ENCODE measurements at regions not wholly inside any gene's neighbourhood (a gene's known extent, or its start where the extent isn't known, plus 50 kb on each side); places are given as distances from the start of the nearest gene placed in this dataset.
A peak's percentile ranks its signal among the peaks of the same experiment; 100 is the strongest.
"Not testable (repeated sequence)": the region's sequence is repeated elsewhere in the genome, so short reads cannot be mapped to it uniquely, and the experiment has no call there.

DNA sequence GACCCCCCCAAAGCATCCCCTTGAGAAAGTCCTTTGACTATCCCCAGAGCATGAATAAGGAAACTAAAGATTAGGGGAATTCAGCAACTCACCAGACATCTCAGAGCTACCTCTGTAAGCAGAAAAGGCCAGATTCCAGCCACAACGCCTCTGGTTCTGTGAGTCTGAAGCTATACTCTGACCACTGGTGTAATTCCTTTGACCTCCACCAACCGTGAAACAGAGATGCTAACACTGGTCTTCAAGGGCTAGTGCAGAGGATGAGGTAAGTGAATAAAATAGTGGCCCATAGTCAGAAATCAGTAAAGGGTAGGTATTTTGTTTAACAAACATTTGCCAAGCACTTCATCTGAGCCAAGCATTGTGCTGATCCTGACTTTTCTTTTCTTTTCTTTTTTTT lies 353.4 kb downstream of the NPIPA8 start:
- no peak for DNase-seq

DNA sequence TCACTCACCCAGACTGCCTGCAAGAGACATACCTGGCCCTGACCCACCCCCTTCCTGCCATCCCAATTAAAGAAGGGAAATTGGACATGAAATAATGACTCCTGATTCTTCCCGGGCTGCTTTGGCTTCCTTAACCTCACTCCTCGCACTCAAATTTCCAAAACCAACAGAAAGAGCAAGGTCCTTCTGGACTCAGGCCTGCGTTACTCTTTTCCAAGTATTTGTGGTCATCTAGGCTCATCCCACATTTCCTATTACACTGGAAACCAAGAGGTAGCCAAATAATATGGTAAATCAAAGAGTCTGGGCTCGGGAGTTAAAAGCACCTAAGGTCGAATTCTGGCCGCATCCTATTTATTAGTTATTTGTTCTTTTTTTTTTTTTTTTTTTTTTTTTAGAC lies 359.3 kb downstream of the NPIPA8 start:
- DNase-seq = no peak

DNA sequence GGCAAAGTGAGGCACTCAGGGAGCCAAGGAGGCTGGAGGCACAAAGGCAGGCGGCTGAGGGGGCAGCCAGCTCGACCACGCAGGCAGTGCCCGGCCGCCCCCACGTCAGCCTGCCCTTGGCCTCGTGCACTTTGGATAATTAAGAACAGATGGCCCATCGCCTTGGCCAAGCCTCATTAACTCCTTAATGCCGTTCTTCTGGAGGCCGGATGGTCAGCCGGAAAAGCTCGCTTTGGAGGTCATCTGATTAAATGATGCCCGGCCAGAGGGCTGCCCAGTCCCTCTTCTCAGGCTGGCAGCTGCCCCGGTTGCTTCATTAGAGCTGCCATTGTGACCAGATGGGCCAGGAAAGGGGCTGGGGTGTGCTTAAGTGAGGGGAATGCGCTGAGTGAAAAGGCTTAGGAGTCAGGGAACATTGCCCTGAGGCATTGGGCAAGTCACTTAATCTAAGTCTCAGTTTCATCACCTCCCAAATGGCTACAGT lies 364.0 kb downstream of the NPIPA8 start:
- DNase-seq = no peak

DNA sequence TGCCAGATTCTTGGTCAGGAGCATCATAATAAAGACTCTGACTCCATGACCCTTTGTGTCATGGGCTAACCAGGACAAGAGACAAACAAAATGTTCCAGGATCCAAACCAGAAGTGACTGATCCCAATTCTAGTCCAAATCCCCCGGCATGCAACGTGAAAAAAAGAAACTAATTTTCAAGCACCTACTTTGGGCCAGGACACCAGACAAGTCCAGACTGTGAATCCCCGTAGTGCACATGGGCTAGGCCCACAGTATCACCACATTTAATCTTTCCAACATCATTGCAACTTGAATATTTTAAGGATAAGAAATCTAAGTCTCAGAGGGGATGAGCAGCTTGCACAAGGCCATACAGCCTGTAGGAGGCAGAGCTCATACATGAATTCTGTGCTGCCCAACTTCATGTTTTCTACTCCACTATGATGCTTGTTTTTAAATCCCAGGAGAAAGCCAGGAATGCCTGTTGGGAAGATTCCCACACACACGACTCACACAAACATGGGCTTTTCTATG lies 365.7 kb downstream of the NPIPA8 start:
- DNase-seq = peak; percentile 67

DNA sequence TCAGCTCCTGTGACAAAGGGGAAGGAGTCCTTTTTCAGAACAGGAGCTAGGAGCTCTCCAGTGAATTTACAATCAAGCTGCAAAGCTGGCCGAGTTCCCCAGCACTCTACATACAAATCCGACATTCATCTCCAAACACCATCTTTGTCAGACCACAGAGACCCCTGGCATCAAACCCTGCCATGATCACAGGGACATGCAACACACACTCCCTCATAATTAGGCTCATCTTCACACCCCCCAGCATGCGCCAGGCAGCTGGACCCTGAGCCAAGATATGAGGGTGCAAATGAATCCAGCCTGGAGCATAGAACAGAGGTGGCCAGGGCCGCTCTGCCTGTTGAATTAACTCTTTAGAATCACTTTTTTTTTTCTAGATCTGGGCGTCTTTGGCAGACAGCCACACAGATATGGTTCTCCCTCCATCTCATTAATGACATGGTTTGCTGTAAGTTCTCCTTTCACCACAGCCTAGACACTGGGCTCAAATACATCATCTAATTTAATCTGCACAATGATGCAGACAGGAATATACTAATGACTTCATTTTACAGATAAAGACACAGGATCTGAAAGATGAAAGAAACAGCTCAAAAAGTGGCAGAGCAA lies 366.3 kb downstream of the NPIPA8 start:
- DNase-seq = no peak

DNA sequence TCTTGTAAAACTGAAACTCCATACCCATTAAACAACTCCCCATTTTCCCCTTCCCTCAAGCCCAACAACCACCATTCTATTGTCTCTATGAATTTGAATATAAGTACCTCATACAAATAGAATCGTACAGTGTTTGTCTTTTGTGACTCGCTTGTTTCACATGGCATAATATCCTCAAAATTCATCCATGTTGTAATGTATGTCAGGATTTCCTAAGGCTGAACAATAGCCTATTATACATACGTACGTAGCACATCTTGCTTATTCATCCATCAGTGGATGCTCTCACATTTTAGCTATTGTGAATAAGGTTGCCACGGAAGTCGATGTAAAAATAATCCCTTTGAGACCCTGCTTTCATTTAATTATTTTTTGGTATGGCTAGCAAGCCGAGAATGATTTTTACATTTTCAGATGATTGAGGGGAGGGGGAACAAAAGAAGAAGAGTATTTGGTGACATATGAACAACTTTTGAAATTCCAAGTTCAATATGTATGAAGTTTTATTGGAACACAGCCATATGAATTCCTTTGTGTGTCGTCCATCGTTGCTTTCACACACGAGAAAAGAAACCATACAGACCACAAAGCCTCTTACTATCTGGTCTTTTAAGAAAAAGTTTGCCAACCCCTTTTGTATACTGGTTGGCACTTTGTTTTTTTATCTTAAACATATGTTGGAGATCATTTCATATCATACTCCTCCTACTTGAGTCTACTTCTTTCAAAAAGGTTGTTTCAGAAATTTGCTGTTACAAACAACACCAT lies 371.2 kb downstream of the NPIPA8 start:
- peak; percentile 62 for DNase-seq

DNA sequence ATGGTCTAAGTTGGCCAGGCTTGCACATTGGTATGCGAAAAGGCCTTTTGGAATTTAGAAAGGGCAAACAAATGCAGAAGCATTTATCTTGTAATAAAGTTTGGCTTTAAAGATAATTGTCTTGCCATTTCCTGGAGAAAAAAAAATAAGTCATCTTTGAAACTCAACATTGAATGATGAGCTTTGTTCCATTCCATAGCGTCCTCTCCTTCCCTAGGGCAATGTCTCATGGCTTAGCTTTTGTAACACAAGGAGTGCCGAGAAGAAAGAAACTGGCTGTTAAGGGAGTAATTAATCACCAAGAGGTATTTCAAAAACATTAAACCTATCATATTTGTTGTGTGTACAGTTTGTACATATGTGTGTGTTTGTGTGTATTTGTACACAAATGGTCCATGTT lies 372.3 kb downstream of the NPIPA8 start:
- DNase-seq = peak; percentile 31

DNA sequence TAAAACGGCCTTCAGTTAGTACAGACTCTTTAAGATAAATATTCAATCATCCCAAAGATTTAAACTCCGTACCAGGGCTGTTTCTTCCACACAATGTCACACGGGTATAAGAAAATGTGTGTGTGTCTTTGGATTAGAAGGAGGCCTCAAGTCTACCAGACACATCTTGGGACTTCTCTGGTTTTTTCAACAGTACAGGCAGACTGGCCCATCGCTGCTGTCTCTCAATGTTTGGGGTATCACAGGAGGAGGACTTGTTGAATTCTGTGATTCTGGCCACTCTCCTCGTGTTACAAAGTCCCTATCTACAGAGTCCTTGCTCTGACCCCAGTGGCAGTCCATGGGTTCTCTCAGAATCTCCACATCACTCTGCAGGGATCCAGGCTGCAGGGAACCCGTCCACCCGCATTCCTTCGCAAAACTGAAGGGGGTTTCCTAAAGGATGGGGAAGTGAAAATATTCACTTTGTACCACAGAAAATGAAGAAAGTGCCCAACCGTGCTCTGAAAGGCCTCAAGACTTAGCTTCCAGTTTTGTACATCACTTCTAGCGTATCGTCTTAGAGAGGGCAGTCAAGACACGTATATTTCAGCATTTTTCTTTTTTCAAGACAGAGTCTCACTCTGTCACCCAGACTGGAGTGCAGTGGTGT lies 373.2 kb downstream of the NPIPA8 start:
- DNase-seq = no peak

DNA sequence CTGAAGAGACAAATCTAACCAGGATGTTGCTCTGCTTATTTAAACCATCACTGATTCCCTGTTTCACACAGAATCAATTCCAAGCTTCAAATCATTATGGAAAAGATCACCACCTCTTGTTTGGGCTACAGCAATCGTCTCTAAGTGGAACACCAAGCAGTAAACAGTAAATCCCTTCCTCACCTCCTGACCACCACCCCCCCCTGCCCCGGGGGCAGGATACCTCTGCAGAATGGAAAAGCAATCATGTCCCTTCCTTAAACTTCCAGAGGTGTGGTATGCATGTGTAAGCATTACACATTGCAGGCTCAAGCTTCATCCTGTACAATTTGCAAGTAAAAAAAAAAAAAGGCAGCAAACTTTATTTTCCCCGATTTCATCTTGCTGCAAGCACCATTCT lies 373.8 kb downstream of the NPIPA8 start:
- DNase-seq = no peak

DNA sequence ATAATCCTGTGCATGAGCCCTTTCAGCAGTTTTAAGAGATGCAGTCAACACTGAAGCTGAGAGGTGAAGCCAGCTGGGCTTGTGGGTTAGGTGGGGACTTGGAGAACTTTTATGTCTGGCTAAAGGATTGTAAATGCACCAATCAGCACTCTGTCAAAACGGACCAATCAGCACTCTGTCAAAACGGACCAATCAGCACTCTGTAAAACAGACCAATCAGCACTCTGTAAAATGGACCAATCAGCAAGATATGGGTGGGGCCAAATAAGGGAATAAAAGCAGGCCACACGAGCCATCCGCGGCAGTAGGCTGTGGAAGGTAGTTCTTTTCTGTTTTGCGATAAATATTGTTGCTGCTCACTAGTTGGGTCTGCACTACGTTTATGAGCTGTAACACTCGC lies 374.7 kb downstream of the NPIPA8 start:
- DNase-seq = not testable (repeated sequence)

DNA sequence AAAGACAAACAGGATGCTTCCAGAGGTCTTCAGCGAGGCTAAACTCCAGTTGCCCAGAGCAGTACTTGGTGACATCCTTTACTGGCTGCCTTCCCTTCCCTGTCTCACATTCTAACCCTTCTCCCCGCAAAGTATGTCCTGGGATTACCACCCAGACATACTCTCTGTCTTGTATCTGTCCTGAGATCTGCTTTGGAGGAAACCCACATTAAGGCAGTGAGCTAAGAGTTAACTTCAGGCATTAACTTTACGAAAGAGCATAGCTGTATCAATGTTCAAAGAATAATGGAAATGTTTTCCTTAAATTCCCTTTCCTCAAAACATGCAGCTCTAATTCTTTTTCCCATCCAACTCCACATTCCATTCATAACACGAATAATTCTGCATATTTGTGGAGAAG lies 385.2 kb downstream of the NPIPA8 start:
- DNase-seq = peak; percentile 79

DNA sequence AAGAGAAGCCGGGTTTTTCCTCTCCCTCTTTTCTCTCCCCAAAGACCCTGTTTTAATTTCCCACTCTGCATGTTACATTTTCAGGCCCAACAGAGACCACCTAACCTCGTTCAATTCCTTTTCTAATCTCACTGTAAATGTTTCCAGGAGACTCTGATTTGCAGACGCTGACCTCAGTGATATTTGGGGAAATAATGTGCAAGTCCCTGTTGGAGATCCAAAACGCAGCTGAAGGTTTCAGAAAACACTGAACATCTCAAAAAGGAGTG lies 386.6 kb downstream of the NPIPA8 start:
- DNase-seq = no peak

DNA sequence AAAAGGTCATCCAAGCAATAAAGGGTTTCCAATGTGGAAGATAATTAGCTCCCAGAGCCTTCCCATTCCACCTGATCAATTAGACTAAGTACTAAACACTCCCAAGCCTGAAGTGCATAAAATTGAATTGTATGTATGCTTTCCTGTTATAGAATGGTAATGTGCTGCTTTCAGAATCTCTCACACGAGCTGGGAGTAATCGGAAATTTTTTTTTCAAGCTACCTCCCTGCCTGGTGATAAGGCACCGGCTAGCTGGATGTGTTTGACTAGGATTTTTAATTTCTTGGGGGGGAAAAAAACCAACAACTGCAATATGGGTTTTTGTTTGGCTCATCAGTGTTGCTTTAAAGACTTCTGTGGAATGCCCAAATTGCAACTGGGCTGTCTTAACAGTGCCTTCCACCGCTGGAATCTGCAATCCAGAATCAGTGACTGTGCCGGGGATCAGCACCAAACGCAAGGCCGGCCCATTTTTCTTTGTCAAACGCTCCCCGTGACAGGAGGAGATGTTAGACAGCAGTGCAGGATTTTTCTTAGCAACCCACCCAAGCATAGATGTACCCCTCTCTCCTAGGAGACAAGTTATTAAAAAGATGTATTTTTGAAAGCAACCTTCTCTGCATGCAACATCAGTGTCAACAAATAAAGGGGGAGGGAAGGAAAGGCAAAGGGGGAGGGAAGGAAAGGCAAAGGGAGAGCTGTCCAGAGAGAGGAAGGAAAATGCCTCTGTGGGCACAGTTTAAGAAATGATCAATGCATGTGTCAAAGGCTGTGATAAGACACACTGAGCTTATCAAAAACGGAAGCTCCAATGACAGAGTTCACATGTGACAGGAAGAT lies 387.2 kb downstream of the NPIPA8 start:
- DNase-seq = no peak

DNA sequence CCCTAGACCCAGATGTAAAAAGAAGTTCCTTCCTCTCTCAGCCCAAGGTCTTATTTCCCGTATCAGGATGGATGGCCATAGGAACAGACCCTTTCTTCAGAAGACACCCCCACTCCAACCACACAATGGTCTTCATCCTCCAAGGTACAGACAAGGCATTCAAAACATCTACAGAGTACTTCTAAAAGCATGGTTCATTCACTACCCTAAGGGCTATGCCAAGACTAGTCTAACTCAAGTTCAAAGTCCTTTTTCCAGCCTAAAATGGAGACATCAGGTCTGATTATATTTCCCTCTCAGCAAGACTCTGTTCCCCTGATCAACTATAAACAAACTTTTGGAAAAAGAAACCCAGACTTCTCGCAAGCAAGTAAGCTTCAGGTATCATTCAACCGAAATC lies 388.9 kb downstream of the NPIPA8 start:
- no peak for DNase-seq

DNA sequence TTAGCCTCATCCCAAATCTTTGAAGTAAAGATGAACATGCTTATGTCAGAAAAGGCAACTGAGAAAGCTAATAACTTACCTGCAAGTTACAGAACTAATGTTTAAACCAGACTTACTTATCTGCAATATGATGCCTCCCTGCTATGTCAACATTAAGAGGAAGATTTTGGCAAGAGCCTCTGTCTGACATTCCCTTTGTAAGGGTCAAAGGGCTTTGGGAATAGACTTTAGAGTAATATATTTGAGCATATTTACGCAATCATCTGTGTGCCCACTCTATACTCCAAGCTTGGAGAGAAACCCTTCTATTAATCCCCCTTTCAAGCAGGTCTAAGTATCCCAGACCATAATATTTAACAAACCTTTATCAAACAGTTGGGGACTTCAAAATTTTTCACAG lies 389.4 kb downstream of the NPIPA8 start:
- no peak for DNase-seq

DNA sequence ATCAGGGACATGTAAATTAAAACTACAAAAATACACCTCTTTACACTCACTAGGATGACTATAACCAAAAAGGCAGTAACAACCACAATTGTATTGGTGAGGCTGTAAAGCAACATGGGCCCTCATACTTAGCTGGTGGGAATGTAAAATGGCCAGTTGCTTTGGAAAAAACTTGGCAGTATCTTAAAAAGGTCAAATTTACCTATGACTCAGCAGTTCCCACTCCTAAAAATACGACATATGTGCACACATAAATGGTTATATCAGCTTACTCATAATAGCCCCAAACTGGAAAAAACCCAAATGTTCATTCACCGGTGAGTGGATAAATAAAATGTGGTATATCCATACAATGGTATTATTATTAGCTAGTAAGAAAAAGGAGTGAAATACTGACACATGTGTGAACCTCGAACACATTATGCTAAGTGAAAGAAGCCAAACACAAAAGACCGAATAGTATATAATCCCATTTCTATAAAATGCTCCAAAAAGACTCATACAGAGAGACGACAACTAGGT lies 391.4 kb downstream of the NPIPA8 start:
- DNase-seq = peak; percentile 44

DNA sequence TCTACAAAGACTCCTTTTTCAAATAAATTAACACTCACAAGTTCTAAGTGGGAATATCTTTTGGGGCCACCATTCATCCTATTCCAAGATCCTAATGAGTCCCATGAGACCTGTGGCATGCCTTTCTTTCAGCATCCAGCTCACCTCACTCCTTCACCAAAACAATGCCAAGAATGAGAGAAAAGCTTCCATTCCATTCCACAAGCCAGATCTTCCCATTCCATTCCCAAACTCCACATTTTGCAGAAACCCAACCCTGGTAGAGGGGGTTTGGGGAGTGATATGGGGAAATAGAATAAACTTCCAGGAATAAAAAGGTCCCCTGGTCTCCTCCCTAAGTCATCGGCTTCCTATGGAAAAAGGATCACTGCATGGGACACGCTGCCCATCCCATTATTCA lies 392.2 kb downstream of the NPIPA8 start:
- DNase-seq = peak; percentile 28

DNA sequence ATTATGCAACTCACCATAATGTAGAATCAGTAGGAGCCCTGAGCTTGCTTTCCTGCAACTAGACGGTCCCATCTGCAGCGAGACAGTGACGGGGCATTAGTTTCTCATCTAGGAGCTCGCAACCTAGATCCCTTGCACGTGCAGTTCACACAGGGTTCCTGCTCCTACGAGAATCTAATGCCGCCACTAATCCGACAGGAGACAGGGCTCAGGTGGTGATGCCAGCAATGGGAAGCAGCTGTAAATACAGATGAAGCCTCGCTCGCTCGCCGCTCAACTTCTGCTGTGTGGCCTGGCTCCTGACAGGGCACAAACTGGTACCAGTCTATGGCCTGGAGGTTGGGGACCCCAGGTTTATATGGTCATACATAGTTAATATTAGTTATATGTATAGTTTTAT lies 394.5 kb downstream of the NPIPA8 start:
- DNase-seq = no peak

DNA sequence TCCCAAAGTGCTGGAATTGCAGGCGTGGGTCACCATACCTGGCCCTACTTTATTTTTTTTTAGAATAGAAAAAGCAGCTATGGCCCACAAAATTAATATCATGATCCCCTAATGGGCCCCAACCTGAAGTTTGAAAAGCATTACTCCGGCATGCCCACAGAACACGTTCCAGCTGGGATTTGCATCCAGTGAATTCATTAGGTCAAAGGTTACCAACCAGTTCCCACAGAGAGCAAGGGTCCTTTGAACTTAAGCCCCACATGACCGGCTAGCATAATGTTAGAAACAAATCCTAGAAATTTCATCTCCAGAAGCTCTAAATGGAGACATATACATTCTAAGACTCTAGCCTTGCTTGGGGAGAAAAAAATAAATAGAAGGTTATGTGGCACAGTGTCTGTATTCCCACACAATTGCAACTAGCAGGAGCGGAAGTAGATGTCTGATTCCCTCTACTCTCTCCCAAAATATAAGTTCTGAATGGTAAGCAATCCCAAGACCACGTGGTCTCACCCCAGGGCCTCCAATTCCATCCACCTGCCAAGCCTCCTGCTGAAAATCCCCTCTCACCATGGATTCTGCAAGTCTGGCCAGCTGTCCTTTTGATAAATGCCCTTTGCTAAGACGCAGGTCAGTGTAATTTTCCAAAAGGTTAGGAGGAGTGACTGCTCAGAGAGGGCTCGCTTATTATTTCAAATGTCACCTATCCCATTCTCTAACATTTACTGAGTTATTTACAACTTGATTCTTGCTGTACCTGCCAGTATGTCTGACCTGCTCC lies 395.8 kb downstream of the NPIPA8 start:
- DNase-seq = no peak

DNA sequence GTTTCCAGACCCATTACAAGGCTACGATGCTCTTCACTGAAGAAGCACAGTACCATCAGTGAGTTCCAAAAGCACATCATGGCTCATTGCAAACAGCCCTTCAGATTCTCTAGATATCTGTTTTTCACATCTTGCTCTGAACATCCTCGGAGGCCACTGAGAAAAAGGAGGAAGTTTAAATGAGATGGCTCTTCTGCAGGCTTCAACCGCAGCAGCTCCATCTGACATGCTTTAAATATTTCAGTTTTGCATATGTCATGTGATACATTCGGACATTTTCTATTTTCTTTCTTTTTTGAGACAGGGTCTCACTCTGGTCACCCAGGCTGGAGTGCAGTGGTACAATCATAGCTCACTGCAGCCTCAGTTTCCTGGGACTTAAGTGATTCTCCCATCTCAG lies 396.8 kb downstream of the NPIPA8 start:
- no peak for DNase-seq

DNA sequence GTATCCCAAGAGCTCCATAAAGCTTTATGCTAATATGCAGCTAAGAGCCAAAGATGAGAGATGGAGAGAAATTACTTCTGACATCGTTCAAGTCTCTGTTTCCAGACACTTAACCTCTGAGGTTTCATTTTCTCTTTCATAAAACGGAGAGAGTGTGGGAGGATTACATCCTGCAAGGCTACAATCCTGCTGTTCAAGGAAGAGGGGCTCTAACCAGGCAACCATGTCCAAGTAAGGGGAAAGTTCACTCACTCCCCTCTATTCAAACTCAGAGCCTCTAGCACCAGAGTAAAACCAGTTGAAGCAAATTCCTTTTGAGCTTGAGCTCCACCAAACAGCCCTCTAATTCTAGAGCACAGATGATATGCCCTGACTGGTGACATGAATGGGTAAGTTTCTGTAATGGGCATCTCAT lies 397.4 kb downstream of the NPIPA8 start:
- no peak for DNase-seq

DNA sequence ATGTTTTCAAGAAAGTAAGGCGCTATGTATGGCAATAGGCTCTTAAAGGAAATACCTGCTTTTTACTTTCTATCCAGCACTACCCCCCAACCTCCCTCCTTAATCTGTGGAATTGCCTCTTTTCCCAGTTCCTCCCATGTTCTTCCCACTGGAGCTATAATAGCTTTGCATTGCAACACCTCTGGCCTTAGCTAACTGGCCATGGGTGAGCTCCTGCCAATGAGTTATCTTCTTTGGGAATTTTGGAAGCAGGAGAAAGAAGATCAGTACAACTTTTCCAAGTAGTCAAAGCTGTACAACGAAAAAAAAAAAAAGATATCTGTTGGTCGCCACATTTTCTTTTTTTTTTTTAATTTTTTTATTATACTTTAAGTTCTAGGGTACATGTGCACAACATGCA lies 398.0 kb downstream of the NPIPA8 start:
- DNase-seq = no peak

Data from fibroblast of skin of back (primary cell).